SU-DHL-6 (cell line): ENCODE measurements at regions not wholly inside any gene's neighbourhood (a gene's known extent, or its start where the extent isn't known, plus 50 kb on each side); places are given as distances from the start of the nearest gene placed in this dataset.

Source experiments
- H2AFZ ChIP-seq: fragments of 200-600 bp; sonication (generic); 2 replicates; pipeline ENCODE4 v1.6.1; 2014; ENCODE audit warnings: low read depth, mild to moderate bottlenecking, moderate library complexity, mixed read lengths, antibody characterized with exemption, low read length; ENCODE audit not compliant: severe bottlenecking
- H3F3A ChIP-seq: fragments of 200-600 bp; shearing (Covaris generic); 2 replicates; pipeline ENCODE4 v1.6.0; 2016; ENCODE audit warnings: antibody characterized with exemption, mild to moderate bottlenecking; ENCODE audit not compliant: insufficient read depth
- H3K27ac ChIP-seq: fragments of 200-600 bp; sonication (generic); 2 replicates; pipeline ENCODE4 v1.5.1; 2016; ENCODE audit warnings: low read depth, mild to moderate bottlenecking, low read length, moderate library complexity, mixed read lengths
- H3K27me3 ChIP-seq: fragments of 200-600 bp; sonication (generic), shearing (Covaris generic); 2 replicates; pipeline ENCODE4 v1.6.0; 2014; ENCODE audit warnings: mild to moderate bottlenecking, low read length
- H3K36me3 ChIP-seq: fragments of 200-600 bp; sonication (generic); 2 replicates; pipeline ENCODE4 v1.6.1; 2014; ENCODE audit warnings: mild to moderate bottlenecking, low read length, mixed read lengths
- H3K4me2 ChIP-seq: fragments of 300-600, 200-600 bp; shearing (Covaris generic), sonication (generic); 2 replicates; pipeline ENCODE4 v1.6.0; 2014; ENCODE audit warnings: low read length, low read depth, mild to moderate bottlenecking; ENCODE audit not compliant: poor library complexity, severe bottlenecking
- H3K4me3 ChIP-seq: fragments of 200-600 bp; sonication (generic); 2 replicates; pipeline ENCODE4 v1.5.1; 2014; ENCODE audit warnings: antibody characterized with exemption, low read length, mild to moderate bottlenecking, mixed read lengths; ENCODE audit not compliant: insufficient read depth, poor library complexity, severe bottlenecking
- H3K79me2 ChIP-seq: fragments of 200-600 bp; sonication (generic); 2 replicates; pipeline ENCODE4 v1.6.1; 2014; ENCODE audit warnings: mild to moderate bottlenecking, low read length, moderate library complexity; ENCODE audit not compliant: insufficient read depth
- H3K9ac ChIP-seq: fragments of 200-600 bp; sonication (generic); 2 replicates; pipeline ENCODE4 v1.7.0; 2014; ENCODE audit warnings: mild to moderate bottlenecking, low read length
- H3K9me2 ChIP-seq: fragments of 200-600 bp; sonication (generic); replicated peaks from 2 replicates; pipeline ENCODE4 v1.6.1; 2014; ENCODE audit warnings: low read length; ENCODE audit not compliant: insufficient read depth
- H3K9me3 ChIP-seq: fragments of 200-600 bp; sonication (generic); 2 replicates; pipeline ENCODE4 v1.6.1; 2014; ENCODE audit warnings: low read length, mixed read lengths; ENCODE audit not compliant: insufficient read depth
- H4K20me1 ChIP-seq: fragments of 200-600 bp; sonication (generic); 2 replicates; pipeline ENCODE4 v1.6.1; 2014; ENCODE audit warnings: low read depth, mild to moderate bottlenecking, antibody characterized with exemption, low read length, moderate library complexity, mixed read lengths
- CTCF ChIP-seq: fragments of 200-600 bp; sonication (generic); IDR thresholded peaks from one replicate; pipeline ENCODE4 v1.5.1; 2017; ENCODE audit warnings: antibody characterized with exemption, mild to moderate bottlenecking, low read length, moderate library complexity; ENCODE audit not compliant: insufficient read depth, poor library complexity, severe bottlenecking
- EZH2phosphoT487 ChIP-seq: fragments of 200-600 bp; sonication (generic), shearing (Covaris generic); conservative IDR thresholded peaks from 2 replicates; pipeline ENCODE4 v1.6.1; 2018; ENCODE audit warnings: mild to moderate bottlenecking, antibody characterized with exemption, low read length, moderate library complexity, mixed read lengths

GRCh38 chr9:108645520-108645919, 210.3 kb downstream of the ACTL7B start:
- Histone ChIP-seq H4K20me1 (no peaks in the 10 kb centered on the region), H3K9me2 (no peaks in the 10 kb centered on the region), H3K79me2 (no peaks in the 10 kb centered on the region), H3K9ac (no peak overlapping the region), H3K9me3 (no peaks in the 10 kb centered on the region), H3F3A (no peaks in the 10 kb centered on the region), H2AFZ (no peak overlapping the region), H3K36me3 (no peaks in the 10 kb centered on the region), H3K4me3 (no peak overlapping the region), H3K27ac (no peak overlapping the region), H3K4me2 (no peak overlapping the region), H3K27me3 (no peaks in the 10 kb centered on the region)
- TF ChIP-seq CTCF, result no peak
- TF ChIP-seq EZH2phosphoT487, result no peak

GRCh38 chr9:108643731-108644510, 211.9 kb downstream of the ACTL7B start:
- Histone ChIP-seq H3K79me2 (no peaks in the 10 kb centered on the region), H3K36me3 (no peaks in the 10 kb centered on the region), H3K27ac (no peak overlapping the region), H4K20me1 (no peaks in the 10 kb centered on the region), H2AFZ (no peak overlapping the region), H3K4me2 (no peak overlapping the region), H3K9ac (no peak overlapping the region), H3K4me3 (no peak overlapping the region), H3K27me3 (no peaks in the 10 kb centered on the region), H3K9me3 (no peaks in the 10 kb centered on the region), H3K9me2 (no peaks in the 10 kb centered on the region), H3F3A (no peaks in the 10 kb centered on the region)
- no peak for TF ChIP-seq EZH2phosphoT487
- TF ChIP-seq CTCF, result no peak

GRCh38 chr9:108642871-108643270, 212.9 kb downstream of the ACTL7B start:
- no peaks in the 10 kb centered on the region for H3F3A ChIP-seq
- no peaks in the 10 kb centered on the region for H4K20me1 ChIP-seq
- H3K9me3 ChIP-seq, result no peaks in the 10 kb centered on the region
- H3K27ac ChIP-seq, result no peak overlapping the region
- TF ChIP-seq EZH2phosphoT487 (no peak), CTCF (no peak)
- H3K27me3 ChIP-seq, result no peaks in the 10 kb centered on the region
- no peaks in the 10 kb centered on the region for H3K36me3 ChIP-seq
- no peak overlapping the region for H3K9ac ChIP-seq
- H3K4me2 ChIP-seq, result no peak overlapping the region
- H3K4me3 ChIP-seq, result no peak overlapping the region
- no peak overlapping the region for H2AFZ ChIP-seq
- H3K79me2 ChIP-seq, result no peaks in the 10 kb centered on the region
- H3K9me2 ChIP-seq, result no peaks in the 10 kb centered on the region
